GM19328 (cell line): ENCODE measurements at regions not wholly inside any gene's neighbourhood (a gene's known extent, or its start where the extent isn't known, plus 50 kb on each side); places are given as distances from the start of the nearest gene placed in this dataset.

Source experiments
- ATAC-seq: cut with Tn5 transposase; IDR thresholded peaks from one replicate; pipeline ENCODE4 v1.9.1; 2021; ENCODE audit warnings: mild to moderate bottlenecking, moderate library complexity; ENCODE audit not compliant: unreplicated experiment

- ATAC-seq: no peak
These were observed 91.6 kb downstream of the TTC32 start for GRCh38 chr2:19810148-19810547.

- no peak for ATAC-seq
These were observed 92.6 kb downstream of the TTC32 start for GRCh38 chr2:19809206-19809605.

GRCh38 chr2:19807866-19808265, 93.9 kb downstream of the TTC32 start:
- no peak for ATAC-seq

GRCh38 chr2:19807346-19807745, 94.4 kb downstream of the TTC32 start:
- no peak for ATAC-seq

GRCh38 chr2:19806591-19806990, 95.2 kb downstream of the TTC32 start:
- ATAC-seq: no peak

GRCh38 chr2:19806131-19806530, 95.7 kb downstream of the TTC32 start:
- no peak for ATAC-seq

- no peak for ATAC-seq
These were observed 96.5 kb downstream of the TTC32 start for GRCh38 chr2:19805266-19805665.

GRCh38 chr2:19804639-19805260, 97.0 kb downstream of the TTC32 start:
- no peak for ATAC-seq

GRCh38 chr2:19802086-19802841, 99.5 kb downstream of the TTC32 start:
- no peak for ATAC-seq

GRCh38 chr2:19801367-19802080, 100.3 kb downstream of the TTC32 start:
- no peak for ATAC-seq

- no peak for ATAC-seq
These were observed 101.0 kb downstream of the TTC32 start for GRCh38 chr2:19800796-19801195.

GRCh38 chr2:19799881-19800780, 101.7 kb downstream of the TTC32 start:
- no peak for ATAC-seq

GRCh38 chr2:19797871-19798270, 103.9 kb downstream of the TTC32 start:
- no peak for ATAC-seq

- no peak for ATAC-seq
These were observed 104.5 kb downstream of the TTC32 start for GRCh38 chr2:19797243-19797810.

- no peak for ATAC-seq
These were observed 105.6 kb downstream of the TTC32 start for GRCh38 chr2:19796035-19796695.

- ATAC-seq: no peak
These were observed 108.5 kb downstream of the TTC32 start for GRCh38 chr2:19793132-19793750.

- ATAC-seq: no peak
These were observed 111.5 kb downstream of the TTC32 start for GRCh38 chr2:19790291-19790690.

- no peak for ATAC-seq
These were observed 114.6 kb downstream of the TTC32 start for GRCh38 chr2:19787134-19787533.

- ATAC-seq: no peak
These were observed 115.2 kb downstream of the TTC32 start for GRCh38 chr2:19786408-19787058.
